Left kidney (tissue), 1 donor: ENCODE measurements at regions not wholly inside any gene's neighbourhood (a gene's known extent, or its start where the extent isn't known, plus 50 kb on each side); places are given as distances from the start of the nearest gene placed in this dataset.

Experiments used
- DNase-seq: peaks from one replicate; pipeline ENCODE4 v3.0.0-alpha.2; 2013

- DNase-seq: no peak
Measured at GRCh38 chr5:113800686-113801085, 287.2 kb downstream of the YTHDC2 start.

- DNase-seq: no peak
Measured at GRCh38 chr5:113804264-113804663, 290.8 kb downstream of the YTHDC2 start.

GRCh38 chr5:113804943-113805342 is 291.4 kb downstream of the YTHDC2 start:
- no peak for DNase-seq

GRCh38 chr5:113806250-113806649 is 292.8 kb downstream of the YTHDC2 start:
- peak; percentile 25 for DNase-seq

GRCh38 chr5:113806904-113807303 is 293.4 kb downstream of the YTHDC2 start:
- DNase-seq: no peak

- DNase-seq: peak; percentile 29
Measured at GRCh38 chr5:113807427-113807991, 294.0 kb downstream of the YTHDC2 start.

GRCh38 chr5:113808956-113809355 is 295.5 kb downstream of the YTHDC2 start:
- DNase-seq: no peak

- DNase-seq: no peak
Measured at GRCh38 chr5:113809626-113810025, 296.1 kb downstream of the YTHDC2 start.

- DNase-seq: no peak
Measured at GRCh38 chr5:113813466-113813865, 300.0 kb downstream of the YTHDC2 start.

GRCh38 chr5:113817683-113818082 is 304.2 kb downstream of the YTHDC2 start:
- DNase-seq: no peak

- peak; percentile 12 for DNase-seq
Measured at GRCh38 chr5:113823696-113824095, 310.2 kb downstream of the YTHDC2 start.

- no peak for DNase-seq
Measured at GRCh38 chr5:113824307-113824706, 310.8 kb downstream of the YTHDC2 start.

GRCh38 chr5:113825176-113825575 is 311.7 kb downstream of the YTHDC2 start:
- DNase-seq: no peak

- DNase-seq: no peak
Measured at GRCh38 chr5:113846941-113847340, 333.4 kb downstream of the YTHDC2 start.

- DNase-seq: no peak
Measured at GRCh38 chr5:113864437-113864836, 350.9 kb downstream of the YTHDC2 start.

- no peak for DNase-seq
Measured at GRCh38 chr5:113866763-113867162, 353.3 kb downstream of the YTHDC2 start.

GRCh38 chr5:113869611-113870010 is 356.1 kb downstream of the YTHDC2 start:
- DNase-seq: no peak

GRCh38 chr5:113871972-113872371 is 358.5 kb downstream of the YTHDC2 start:
- DNase-seq: no peak

- DNase-seq: no peak
Measured at GRCh38 chr5:113875096-113875495, 361.6 kb downstream of the YTHDC2 start.

- DNase-seq: no peak
Measured at GRCh38 chr5:113891491-113891890, 378.0 kb downstream of the YTHDC2 start.

GRCh38 chr5:113896789-113897188 is 383.3 kb downstream of the YTHDC2 start:
- no peak for DNase-seq

GRCh38 chr5:113897748-113898147 is 384.3 kb downstream of the YTHDC2 start:
- DNase-seq: no peak

GRCh38 chr5:113900141-113900540 is 386.6 kb downstream of the YTHDC2 start:
- DNase-seq: no peak

GRCh38 chr5:113900816-113901215 is 387.3 kb downstream of the YTHDC2 start:
- DNase-seq: no peak

- DNase-seq: no peak
Measured at GRCh38 chr5:113901718-113902117, 388.2 kb downstream of the YTHDC2 start.
